ENCODE measurements at regions not wholly inside any gene's neighbourhood (a gene's known extent, or its start where the extent isn't known, plus 50 kb on each side); places are given as distances from the start of the nearest gene placed in this dataset.
A peak's percentile ranks its signal among the peaks of the same experiment; 100 is the strongest.

- TF ChIP-seq CTCF (IDR thresholded peaks at IDR 0.05; ENCODE audit: low read length): peak; percentile 69
- no peak for TF ChIP-seq EZH2 (IDR thresholded peaks at IDR 0.05; ENCODE audit: borderline replicate concordance, low read length)
Observed at GRCh38 chr5:91499943-91500531, 116.9 kb upstream of the ARRDC3 start.

Measured in OCI-LY1 (cell line).